ENCODE measurements at regions not wholly inside any gene's neighbourhood (a gene's known extent, or its start where the extent isn't known, plus 50 kb on each side); places are given as distances from the start of the nearest gene placed in this dataset.

DNA sequence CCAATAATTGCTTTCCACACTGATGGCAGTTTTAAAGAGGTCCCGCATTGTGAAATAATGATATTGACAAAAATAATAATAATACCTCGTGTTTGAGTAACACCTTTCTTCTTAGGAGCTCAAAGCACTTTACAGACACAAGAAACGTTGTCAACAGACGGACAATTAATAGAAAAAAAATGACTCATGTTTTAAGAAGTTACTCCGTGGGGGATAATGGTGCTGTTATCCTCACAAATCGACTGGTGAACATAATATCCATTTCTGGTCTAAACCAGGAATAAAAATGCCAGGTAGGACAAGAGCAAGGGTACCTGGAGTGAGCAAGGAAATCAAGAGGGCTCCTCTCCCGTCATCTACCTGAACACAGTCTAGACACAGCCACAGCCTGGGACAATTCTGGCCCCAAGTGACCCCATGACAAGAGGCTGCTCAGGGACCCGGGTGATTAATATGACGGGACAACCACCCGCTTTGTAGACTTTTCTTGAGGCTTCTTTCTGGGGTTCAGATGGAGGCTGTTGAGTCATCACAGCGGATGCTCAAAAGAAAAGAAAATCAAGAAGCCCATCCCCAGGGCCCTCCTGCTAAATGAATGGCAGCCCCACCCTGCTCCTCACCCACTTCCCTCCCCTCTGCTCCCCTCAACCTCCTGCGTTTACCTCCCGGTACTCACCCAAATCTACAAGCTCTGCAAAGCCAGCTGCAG lies 146.2 kb upstream of the IRF2BP2 start:
- no peak for DNase-seq (ENCODE audit: low spot score)
- Histone ChIP-seq H3K27ac (ENCODE audit: low read depth, low read length, poor library complexity, severe bottlenecking) (no peak overlapping the region), H3K4me1 (ENCODE audit: insufficient read depth, low read length, poor library complexity, severe bottlenecking) (peaks cover 6% of the 10 kb centered on the region), H3K79me2 (ENCODE audit: insufficient read depth, low read depth, low read length) (no peaks in the 10 kb centered on the region), H3K4me2 (ENCODE audit: low read length) (no peak overlapping the region), H3K4me3 (ENCODE audit: low read depth, low read length, poor library complexity, severe bottlenecking) (no peak overlapping the region), H3K9me3 (ENCODE audit: low read length) (no peaks in the 10 kb centered on the region), H4K20me1 (ENCODE audit: insufficient read depth, low read length) (no peaks in the 10 kb centered on the region), H2AFZ (ENCODE audit: low read length) (no peak overlapping the region), H3K9me2 (ENCODE audit: insufficient read depth, low read length) (no peaks in the 10 kb centered on the region), H3K36me3 (ENCODE audit: insufficient read depth, low read length) (no peaks in the 10 kb centered on the region)
- no TSS peak for BruUV-seq (replicated peaks)
- ChIA-PET POLR2A (interaction anchor here (0.7 to 1.0 kb wide), 2 partner anchors 15 to 32 kb away, joined by 3 read pairs; no protein-coding TSS in a partner anchor), CTCF (ENCODE audit: unreplicated experiment) (interaction anchor here (0.6 to 0.7 kb wide), 2 partner anchors 15 to 30 kb away, joined by 6 to 7 read pairs; no protein-coding TSS in a partner anchor)
- intact Hi-C loops (cut with micrococcal nuclease; ENCODE audit: unreplicated experiment) = no loop called here
- TF ChIP-seq, protein P1, sequence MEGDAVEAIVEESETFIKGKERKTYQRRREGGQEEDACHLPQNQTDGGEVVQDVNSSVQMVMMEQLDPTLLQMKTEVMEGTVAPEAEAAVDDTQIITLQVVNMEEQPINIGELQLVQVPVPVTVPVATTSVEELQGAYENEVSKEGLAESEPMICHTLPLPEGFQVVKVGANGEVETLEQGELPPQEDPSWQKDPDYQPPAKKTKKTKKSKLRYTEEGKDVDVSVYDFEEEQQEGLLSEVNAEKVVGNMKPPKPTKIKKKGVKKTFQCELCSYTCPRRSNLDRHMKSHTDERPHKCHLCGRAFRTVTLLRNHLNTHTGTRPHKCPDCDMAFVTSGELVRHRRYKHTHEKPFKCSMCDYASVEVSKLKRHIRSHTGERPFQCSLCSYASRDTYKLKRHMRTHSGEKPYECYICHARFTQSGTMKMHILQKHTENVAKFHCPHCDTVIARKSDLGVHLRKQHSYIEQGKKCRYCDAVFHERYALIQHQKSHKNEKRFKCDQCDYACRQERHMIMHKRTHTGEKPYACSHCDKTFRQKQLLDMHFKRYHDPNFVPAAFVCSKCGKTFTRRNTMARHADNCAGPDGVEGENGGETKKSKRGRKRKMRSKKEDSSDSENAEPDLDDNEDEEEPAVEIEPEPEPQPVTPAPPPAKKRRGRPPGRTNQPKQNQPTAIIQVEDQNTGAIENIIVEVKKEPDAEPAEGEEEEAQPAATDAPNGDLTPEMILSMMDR (conservative IDR thresholded peaks at IDR 0.05; ENCODE audit: low read length) = no peak
- no peak for TF ChIP-seq EZH2phosphoT487 (IDR thresholded peaks at IDR 0.05; ENCODE audit: borderline replicate concordance, low read depth, low read length)

- H3K36me3 ChIP-seq (ENCODE audit: insufficient read depth, low read length) = no peaks in the 10 kb centered on the region
- TF ChIP-seq, protein P1 (conservative IDR thresholded peaks at IDR 0.05; ENCODE audit: low read length) = no peak
- no peak for TF ChIP-seq EZH2phosphoT487 (IDR thresholded peaks at IDR 0.05; ENCODE audit: borderline replicate concordance, low read depth, low read length)
- POLR2A ChIA-PET = interaction anchor here (0.6 to 2.4 kb wide), 6 partner anchors 8 to 267 kb away, joined by 3 to 12 read pairs (median 3); no protein-coding TSS in a partner anchor
- peaks cover 3% of the 10 kb centered on the region for H3K4me1 ChIP-seq (ENCODE audit: insufficient read depth, low read length, poor library complexity, severe bottlenecking)
- no peak overlapping the region for H3K4me3 ChIP-seq (ENCODE audit: low read depth, low read length, poor library complexity, severe bottlenecking)
- H3K27ac ChIP-seq (ENCODE audit: low read depth, low read length, poor library complexity, severe bottlenecking) = no peak overlapping the region
- no peaks in the 10 kb centered on the region for H3K9me2 ChIP-seq (ENCODE audit: insufficient read depth, low read length)
- no peak overlapping the region for H2AFZ ChIP-seq (ENCODE audit: low read length)
- no peak overlapping the region for H3K4me2 ChIP-seq (ENCODE audit: low read length)
- no TSS peak for BruUV-seq (replicated peaks)
- H3K9me3 ChIP-seq (ENCODE audit: low read length) = no peaks in the 10 kb centered on the region
- intact Hi-C loops (cut with micrococcal nuclease; ENCODE audit: unreplicated experiment) = no loop called here
- H3K79me2 ChIP-seq (ENCODE audit: insufficient read depth, low read depth, low read length) = no peaks in the 10 kb centered on the region
- CTCF ChIA-PET (ENCODE audit: unreplicated experiment) = no interaction called here
- no peak for DNase-seq (ENCODE audit: low spot score)
- no peaks in the 10 kb centered on the region for H4K20me1 ChIP-seq (ENCODE audit: insufficient read depth, low read length)
These were observed 145.5 kb upstream of the IRF2BP2 start for GRCh38 chr1:234755449-234755863.

DNA sequence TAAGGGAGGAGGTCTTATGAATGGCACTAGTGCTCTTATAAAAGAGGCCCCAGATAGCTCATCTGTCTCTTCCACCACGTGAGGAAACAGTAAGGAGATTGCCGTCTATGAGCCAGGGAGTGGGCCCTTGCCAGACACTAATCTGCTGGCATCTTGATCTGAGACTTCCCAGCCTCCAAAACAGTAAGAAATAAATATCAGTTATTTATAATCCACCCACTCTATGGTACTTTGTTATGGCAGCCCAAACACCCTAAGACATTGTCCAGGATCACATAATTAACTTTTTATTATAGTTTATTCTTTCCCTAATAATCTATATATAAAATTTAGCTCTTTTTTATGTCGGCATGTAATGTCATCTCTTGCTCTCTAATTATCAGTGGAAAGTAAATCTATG lies 144.0 kb upstream of the IRF2BP2 start:
- Histone ChIP-seq H3K36me3 (ENCODE audit: insufficient read depth, low read length) (no peaks in the 10 kb centered on the region), H3K4me3 (ENCODE audit: low read depth, low read length, poor library complexity, severe bottlenecking) (no peak overlapping the region), H3K9me3 (ENCODE audit: low read length) (no peaks in the 10 kb centered on the region), H2AFZ (ENCODE audit: low read length) (no peak overlapping the region), H4K20me1 (ENCODE audit: insufficient read depth, low read length) (no peaks in the 10 kb centered on the region), H3K9me2 (ENCODE audit: insufficient read depth, low read length) (no peaks in the 10 kb centered on the region), H3K27ac (ENCODE audit: low read depth, low read length, poor library complexity, severe bottlenecking) (no peak overlapping the region), H3K79me2 (ENCODE audit: insufficient read depth, low read depth, low read length) (no peaks in the 10 kb centered on the region), H3K4me2 (ENCODE audit: low read length) (no peak overlapping the region), H3K4me1 (ENCODE audit: insufficient read depth, low read length, poor library complexity, severe bottlenecking) (no peaks in the 10 kb centered on the region)
- no peak for DNase-seq (ENCODE audit: low spot score)
- BruUV-seq (replicated peaks) = no TSS peak
- intact Hi-C loops (cut with micrococcal nuclease; ENCODE audit: unreplicated experiment) = no loop called here
- ChIA-PET CTCF (ENCODE audit: unreplicated experiment) (no interaction called here), POLR2A (interaction anchor here (0.7 to 2.4 kb wide), 3 partner anchors 10 to 164 kb away, joined by 3 to 12 read pairs (median 5); no protein-coding TSS in a partner anchor)
- TF ChIP-seq, protein P1 (conservative IDR thresholded peaks at IDR 0.05; ENCODE audit: low read length) = no peak
- TF ChIP-seq EZH2phosphoT487 (IDR thresholded peaks at IDR 0.05; ENCODE audit: borderline replicate concordance, low read depth, low read length) = no peak

Data from OCI-LY7 (cell line).